ENCODE measurements at regions not wholly inside any gene's neighbourhood (a gene's known extent, or its start where the extent isn't known, plus 50 kb on each side); places are given as distances from the start of the nearest gene placed in this dataset.

- TF ChIP-seq CTCF (IDR thresholded peaks at IDR 0.05; ENCODE audit: insufficient read depth, low read length, poor library complexity, severe bottlenecking), result no peak
- no peak for TF ChIP-seq EZH2phosphoT487 (conservative IDR thresholded peaks at IDR 0.05; ENCODE audit: low read length)
These were observed 202.0 kb downstream of the HRH4 start for GRCh38 chr18:24662412-24662821.
